SU-DHL-6 (cell line): ENCODE measurements at regions not wholly inside any gene's neighbourhood (a gene's known extent, or its start where the extent isn't known, plus 50 kb on each side); places are given as distances from the start of the nearest gene placed in this dataset.

Source experiments
- CTCF ChIP-seq: fragments of 200-600 bp; sonication (generic); IDR thresholded peaks from one replicate; pipeline ENCODE4 v1.5.1; 2017; ENCODE audit warnings: antibody characterized with exemption, mild to moderate bottlenecking, low read length, moderate library complexity; ENCODE audit not compliant: insufficient read depth, poor library complexity, severe bottlenecking
- EZH2phosphoT487 ChIP-seq: fragments of 200-600 bp; sonication (generic), shearing (Covaris generic); conservative IDR thresholded peaks from 2 replicates; pipeline ENCODE4 v1.6.1; 2018; ENCODE audit warnings: mild to moderate bottlenecking, antibody characterized with exemption, low read length, moderate library complexity, mixed read lengths

- no peak for TF ChIP-seq CTCF
- TF ChIP-seq EZH2phosphoT487: no peak
Measured at GRCh38 chr3:16797831-16798230, 86.9 kb upstream of the PLCL2 start.
